H1 (cell line): ENCODE measurements at regions not wholly inside any gene's neighbourhood (a gene's known extent, or its start where the extent isn't known, plus 50 kb on each side); places are given as distances from the start of the nearest gene placed in this dataset.

Source experiments
- SIRT6 ChIP-seq: IDR thresholded peaks from one replicate; pipeline ENCODE4 v1.7.1; 2012; ENCODE audit warnings: low read length, inconsistent platforms
- SIX5 ChIP-seq: IDR thresholded peaks from 2 replicates; pipeline ENCODE4 v1.6.1; 2011; ENCODE audit warnings: mild to moderate bottlenecking, low read depth, low read length

DNA sequence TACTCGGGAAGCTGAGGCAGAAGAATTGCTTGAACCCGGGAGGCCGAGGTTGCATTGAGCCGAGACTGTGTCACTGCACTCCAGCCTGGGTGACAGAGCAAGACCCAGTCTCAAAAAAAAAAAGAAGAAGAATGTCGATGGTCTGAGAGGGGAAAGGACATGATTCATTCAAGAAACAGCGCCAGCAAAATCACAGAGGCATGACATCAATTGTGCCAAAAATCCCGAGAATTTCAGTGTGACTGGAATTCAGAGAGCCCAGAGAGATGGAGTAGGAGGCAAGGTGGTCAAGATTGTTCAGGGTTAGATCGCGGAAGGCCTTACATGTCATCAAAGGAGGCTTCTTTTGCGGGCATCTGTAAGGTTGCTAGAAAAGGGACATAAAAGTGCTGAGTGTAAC, 483.3 kb downstream of the VRK1 start (continued):
- TF ChIP-seq SIX5, result no peak
- TF ChIP-seq SIRT6, result no peak
